Nephron (organoid): ENCODE measurements at regions not wholly inside any gene's neighbourhood (a gene's known extent, or its start where the extent isn't known, plus 50 kb on each side); places are given as distances from the start of the nearest gene placed in this dataset.

Experiments
- H3K27ac Mint-ChIP-seq, 3 experiments: 2 replicates each; pipeline ENCODE4 v1.8.0; 2020; ENCODE audit warnings: mixed read lengths in 3 of 3, mild to moderate bottlenecking in 2 of 3, moderate library complexity in 1 of 3
- H3K27me3 Mint-ChIP-seq: 2 replicates; pipeline ENCODE4 v1.8.0; 2021; ENCODE audit warnings: low read depth, mild to moderate bottlenecking, moderate library complexity, mixed read lengths
- H3K36me3 Mint-ChIP-seq: 2 replicates; pipeline ENCODE4 v1.8.0; 2020; ENCODE audit warnings: low read depth, mixed read lengths
- H3K4me1 Mint-ChIP-seq: 2 replicates; pipeline ENCODE4 v1.8.0; 2020; ENCODE audit warnings: mixed read lengths
- H3K4me3 Mint-ChIP-seq, 3 experiments: 2 replicates each; pipeline ENCODE4 v1.8.0; 2020; ENCODE audit warnings: mild to moderate bottlenecking in 3 of 3, mixed read lengths in 3 of 3, moderate library complexity in 2 of 3
- H3K9me3 Mint-ChIP-seq: 2 replicates; pipeline ENCODE4 v1.8.0; 2020; ENCODE audit warnings: mixed read lengths
- TF ChIP-seq, protein P1 (sequence below), 3 experiments: fragments of 200-600 bp; sonication (generic); IDR thresholded peaks; one replicate each; pipeline ENCODE4 v1.5.0; 2021; ENCODE audit warnings: antibody characterized with exemption in 3 of 3; ENCODE audit not compliant: unreplicated experiment in 3 of 3

DNA sequence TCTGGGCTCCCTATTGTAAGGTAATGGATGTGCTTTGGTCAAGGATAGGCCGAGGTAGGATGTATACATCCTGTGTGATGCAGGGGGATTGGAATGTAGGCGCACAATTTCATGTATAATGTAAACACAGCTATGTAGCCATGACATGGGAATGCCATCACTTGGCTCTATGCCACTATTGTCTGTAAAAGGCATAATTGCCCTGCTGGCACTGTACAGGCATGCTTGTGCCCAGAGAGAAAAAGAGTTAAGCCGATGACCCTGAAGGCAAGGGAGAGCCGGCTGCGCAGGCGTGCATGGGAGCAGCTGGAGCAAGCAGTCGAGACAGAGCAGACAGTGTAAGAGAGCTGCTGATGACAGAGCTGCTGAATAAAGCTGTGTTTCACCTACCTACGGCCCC is 212.5 kb upstream of the CPHXL start:
- TF ChIP-seq, protein P1, sequence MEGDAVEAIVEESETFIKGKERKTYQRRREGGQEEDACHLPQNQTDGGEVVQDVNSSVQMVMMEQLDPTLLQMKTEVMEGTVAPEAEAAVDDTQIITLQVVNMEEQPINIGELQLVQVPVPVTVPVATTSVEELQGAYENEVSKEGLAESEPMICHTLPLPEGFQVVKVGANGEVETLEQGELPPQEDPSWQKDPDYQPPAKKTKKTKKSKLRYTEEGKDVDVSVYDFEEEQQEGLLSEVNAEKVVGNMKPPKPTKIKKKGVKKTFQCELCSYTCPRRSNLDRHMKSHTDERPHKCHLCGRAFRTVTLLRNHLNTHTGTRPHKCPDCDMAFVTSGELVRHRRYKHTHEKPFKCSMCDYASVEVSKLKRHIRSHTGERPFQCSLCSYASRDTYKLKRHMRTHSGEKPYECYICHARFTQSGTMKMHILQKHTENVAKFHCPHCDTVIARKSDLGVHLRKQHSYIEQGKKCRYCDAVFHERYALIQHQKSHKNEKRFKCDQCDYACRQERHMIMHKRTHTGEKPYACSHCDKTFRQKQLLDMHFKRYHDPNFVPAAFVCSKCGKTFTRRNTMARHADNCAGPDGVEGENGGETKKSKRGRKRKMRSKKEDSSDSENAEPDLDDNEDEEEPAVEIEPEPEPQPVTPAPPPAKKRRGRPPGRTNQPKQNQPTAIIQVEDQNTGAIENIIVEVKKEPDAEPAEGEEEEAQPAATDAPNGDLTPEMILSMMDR (IDR thresholded peaks at IDR 0.05; ENCODE audit: unreplicated experiment in 3 of 3): no peak
- Mint-ChIP-seq H3K27ac (no peak overlapping the region), H3K4me3 (no peak overlapping the region), H3K4me1 (peaks cover 6% of the 10 kb centered on the region), H3K36me3 (no peaks in the 10 kb centered on the region), H3K27me3 (no peaks in the 10 kb centered on the region), H3K9me3 (no peaks in the 10 kb centered on the region)

- H3K27me3 Mint-ChIP-seq: no peaks in the 10 kb centered on the region
- peaks cover 6% of the 10 kb centered on the region for H3K4me1 Mint-ChIP-seq
- TF ChIP-seq, protein P1 (IDR thresholded peaks at IDR 0.05; ENCODE audit: unreplicated experiment in 3 of 3): no peak
- no peak overlapping the region for H3K27ac Mint-ChIP-seq
- H3K9me3 Mint-ChIP-seq: no peaks in the 10 kb centered on the region
- no peaks in the 10 kb centered on the region for H3K36me3 Mint-ChIP-seq
- H3K4me3 Mint-ChIP-seq: no peak overlapping the region
Observed at GRCh38 chr16:75942351-75942750, 216.1 kb upstream of the CPHXL start.

GRCh38 chr16:75942936-75943335 is 216.6 kb upstream of the CPHXL start:
- Mint-ChIP-seq H3K27me3 (no peaks in the 10 kb centered on the region), H3K27ac (no peak overlapping the region), H3K36me3 (no peaks in the 10 kb centered on the region), H3K9me3 (no peaks in the 10 kb centered on the region), H3K4me3 (no peak overlapping the region), H3K4me1 (peaks cover 6% of the 10 kb centered on the region)
- TF ChIP-seq, protein P1 (IDR thresholded peaks at IDR 0.05; ENCODE audit: unreplicated experiment in 3 of 3): no peak

DNA sequence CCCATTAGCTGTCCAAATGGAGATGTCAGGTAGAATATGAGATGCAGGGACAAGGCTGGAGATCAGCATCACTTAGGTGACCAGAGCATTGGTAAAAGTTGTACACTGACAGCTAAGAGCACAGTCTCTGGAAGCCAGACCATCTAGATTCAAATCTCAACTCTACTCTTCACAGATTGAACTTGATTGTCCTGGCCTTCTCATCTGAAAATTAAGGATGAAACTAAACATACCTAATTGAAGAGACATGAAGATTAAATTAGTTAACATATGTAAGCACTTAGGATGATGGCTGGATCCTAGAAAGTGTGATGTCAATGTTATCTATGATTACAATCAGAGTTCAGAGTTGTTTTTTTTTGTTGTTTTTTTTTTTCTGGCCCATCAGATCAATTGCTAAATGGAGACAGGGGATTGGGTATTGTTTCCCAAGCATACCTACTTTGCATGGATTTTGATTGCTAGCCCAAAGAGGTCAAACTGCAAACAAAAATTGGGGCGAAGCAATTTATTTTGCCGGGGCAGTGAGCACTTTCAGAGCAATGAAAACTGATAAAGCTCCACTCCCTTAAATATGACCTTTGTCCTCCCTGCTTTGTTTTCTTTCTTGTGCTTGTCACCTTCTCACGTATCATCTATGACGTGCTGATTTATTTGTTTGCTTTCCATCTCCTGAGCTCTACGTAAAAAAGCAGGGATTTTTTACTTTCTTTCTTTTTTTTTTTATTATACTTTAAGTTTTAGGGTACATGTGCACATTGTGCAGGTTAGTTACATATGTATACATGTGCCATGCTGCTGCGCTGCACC is 217.6 kb upstream of the CPHXL start:
- Mint-ChIP-seq H3K27me3 (no peaks in the 10 kb centered on the region), H3K4me1 (peaks cover 6% of the 10 kb centered on the region), H3K9me3 (no peaks in the 10 kb centered on the region), H3K27ac (no peak overlapping the region), H3K4me3 (no peak overlapping the region), H3K36me3 (no peaks in the 10 kb centered on the region)
- TF ChIP-seq, protein P1 (IDR thresholded peaks at IDR 0.05; ENCODE audit: unreplicated experiment in 3 of 3): no peak

DNA sequence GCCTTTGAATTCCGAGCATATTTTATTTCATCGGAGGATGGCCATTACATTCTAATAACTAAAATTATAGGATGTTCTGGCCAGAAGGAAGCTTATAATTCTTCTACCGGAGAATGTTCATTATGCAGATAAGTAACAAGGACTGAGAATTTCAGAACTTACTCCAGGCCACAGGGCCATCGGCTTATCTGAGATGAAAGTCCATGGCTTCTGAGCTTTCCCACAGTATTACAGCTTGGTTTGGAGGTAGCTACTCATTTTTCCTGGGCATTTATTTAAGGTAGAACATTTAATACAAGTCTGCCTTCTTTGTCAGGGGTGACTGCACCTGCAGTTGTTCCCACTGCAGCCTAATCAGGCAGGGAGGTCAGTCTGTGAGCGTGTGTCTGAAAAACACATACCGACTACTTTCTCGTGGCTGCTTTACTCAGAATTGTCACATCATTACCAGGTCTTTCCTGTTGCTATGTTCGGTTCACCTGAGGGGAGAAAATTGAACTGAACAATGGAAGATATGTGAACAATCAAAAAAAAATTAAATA is 219.7 kb upstream of the CPHXL start:
- Mint-ChIP-seq H3K4me1 (peaks cover 6% of the 10 kb centered on the region), H3K27ac (no peak overlapping the region), H3K9me3 (no peaks in the 10 kb centered on the region), H3K4me3 (no peak overlapping the region), H3K36me3 (no peaks in the 10 kb centered on the region), H3K27me3 (no peaks in the 10 kb centered on the region)
- TF ChIP-seq, protein P1 (IDR thresholded peaks at IDR 0.05; ENCODE audit: unreplicated experiment in 3 of 3): no peak
